Progenitor cell of endocrine pancreas (in vitro differentiated cells): ENCODE measurements at regions not wholly inside any gene's neighbourhood (a gene's known extent, or its start where the extent isn't known, plus 50 kb on each side); places are given as distances from the start of the nearest gene placed in this dataset.

Source experiments
- DNase-seq: peaks from one replicate; pipeline ENCODE4 v3.0.0; 2021; ENCODE audit warnings: low spot score; ENCODE audit not compliant: unreplicated experiment
- H3K27ac Mint-ChIP-seq: 2 replicates; pipeline ENCODE4 v1.8.0; 2021; ENCODE audit warnings: mild to moderate bottlenecking, moderate library complexity, mixed read lengths
- H3K27me3 Mint-ChIP-seq: 2 replicates; pipeline ENCODE4 v1.8.0; 2021; ENCODE audit warnings: mixed read lengths
- H3K36me3 Mint-ChIP-seq: 2 replicates; pipeline ENCODE4 v1.8.0; 2022; ENCODE audit warnings: mixed read lengths; ENCODE audit not compliant: insufficient read depth
- H3K4me1 Mint-ChIP-seq: 2 replicates; pipeline ENCODE4 v1.8.0; 2021; ENCODE audit warnings: low read depth, mixed read lengths
- H3K4me3 Mint-ChIP-seq: 2 replicates; pipeline ENCODE4 v1.8.0; 2021; ENCODE audit warnings: low read depth, mild to moderate bottlenecking, moderate library complexity, mixed read lengths
- H3K9me3 Mint-ChIP-seq: 2 replicates; pipeline ENCODE4 v1.8.0; 2021; ENCODE audit warnings: low read depth, mixed read lengths
- CTCF ChIP-seq: fragments of 200-600 bp; sonication (generic); IDR thresholded peaks from one replicate; pipeline ENCODE4 v1.5.0; 2021; ENCODE audit warnings: antibody characterized with exemption, mild to moderate bottlenecking; ENCODE audit not compliant: unreplicated experiment

GRCh38 chr17:37847102-37847501, 77.1 kb upstream of the TBC1D3K start:
- H3K9me3 Mint-ChIP-seq = no peaks in the 10 kb centered on the region
- H3K4me1 Mint-ChIP-seq = peaks cover 2% of the 10 kb centered on the region
- no peak overlapping the region for H3K27ac Mint-ChIP-seq
- no peaks in the 10 kb centered on the region for H3K36me3 Mint-ChIP-seq
- H3K27me3 Mint-ChIP-seq = peaks cover 22% of the 10 kb centered on the region
- no peak for TF ChIP-seq CTCF
- DNase-seq = no peak
- no peak overlapping the region for H3K4me3 Mint-ChIP-seq

DNA sequence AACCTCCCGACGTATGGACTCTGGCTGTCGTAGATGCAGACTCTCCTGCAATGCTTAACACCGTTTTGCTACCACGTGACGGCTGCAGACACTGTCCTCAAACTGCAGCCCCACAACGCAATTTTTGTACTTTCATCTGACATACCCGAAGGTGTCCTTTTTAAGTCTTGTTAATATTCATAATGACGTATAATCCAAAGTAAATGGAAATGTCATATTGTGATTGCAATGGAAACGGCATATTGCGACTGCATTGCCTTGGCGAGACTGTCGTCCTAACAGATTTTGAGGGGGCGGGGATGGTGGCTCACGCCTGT, 79.3 kb upstream of the TBC1D3K start:
- TF ChIP-seq CTCF = no peak
- H3K4me1 Mint-ChIP-seq = peaks cover 2% of the 10 kb centered on the region

GRCh38 chr17:37844158-37844976, 79.8 kb upstream of the TBC1D3K start:
- Mint-ChIP-seq H3K9me3 (no peaks in the 10 kb centered on the region), H3K36me3 (no peaks in the 10 kb centered on the region), H3K27me3 (peaks cover 26% of the 10 kb centered on the region), H3K27ac (no peak overlapping the region), H3K4me3 (no peak overlapping the region), H3K4me1 (peaks cover 2% of the 10 kb centered on the region)
- peak; percentile 78 for TF ChIP-seq CTCF
- DNase-seq = peak; percentile 65

More for the DNA sequence above, 79.3 kb upstream of the TBC1D3K start:
- Mint-ChIP-seq H3K4me3 (no peak overlapping the region), H3K9me3 (no peaks in the 10 kb centered on the region), H3K27ac (no peak overlapping the region), H3K36me3 (no peaks in the 10 kb centered on the region), H3K27me3 (peaks cover 28% of the 10 kb centered on the region)
- DNase-seq = no peak

GRCh38 chr17:37842401-37842800, 81.8 kb upstream of the TBC1D3K start:
- no peak for DNase-seq
- H3K9me3 Mint-ChIP-seq = no peaks in the 10 kb centered on the region
- H3K36me3 Mint-ChIP-seq = no peaks in the 10 kb centered on the region
- TF ChIP-seq CTCF = no peak
- H3K4me3 Mint-ChIP-seq = no peak overlapping the region
- peaks cover 2% of the 10 kb centered on the region for H3K4me1 Mint-ChIP-seq
- no peak overlapping the region for H3K27ac Mint-ChIP-seq
- peaks cover 28% of the 10 kb centered on the region for H3K27me3 Mint-ChIP-seq

GRCh38 chr17:37841232-37841631, 83.0 kb upstream of the TBC1D3K start:
- Mint-ChIP-seq H3K36me3 (no peaks in the 10 kb centered on the region), H3K9me3 (no peaks in the 10 kb centered on the region), H3K4me1 (peaks cover 3% of the 10 kb centered on the region), H3K27ac (no peak overlapping the region), H3K27me3 (peaks cover 30% of the 10 kb centered on the region), H3K4me3 (no peak overlapping the region)
- no peak for DNase-seq
- no peak for TF ChIP-seq CTCF
